GM12874 (cell line): ENCODE measurements at regions not wholly inside any gene's neighbourhood (a gene's known extent, or its start where the extent isn't known, plus 50 kb on each side); places are given as distances from the start of the nearest gene placed in this dataset.

Experiments used
- TF ChIP-seq, protein P1 (sequence below): IDR thresholded peaks from 2 replicates; pipeline ENCODE4 v1.5.1; 2011; ENCODE audit warnings: low read depth, mild to moderate bottlenecking, control low read depth, low read length, moderate library complexity; ENCODE audit not compliant: insufficient read depth

DNA sequence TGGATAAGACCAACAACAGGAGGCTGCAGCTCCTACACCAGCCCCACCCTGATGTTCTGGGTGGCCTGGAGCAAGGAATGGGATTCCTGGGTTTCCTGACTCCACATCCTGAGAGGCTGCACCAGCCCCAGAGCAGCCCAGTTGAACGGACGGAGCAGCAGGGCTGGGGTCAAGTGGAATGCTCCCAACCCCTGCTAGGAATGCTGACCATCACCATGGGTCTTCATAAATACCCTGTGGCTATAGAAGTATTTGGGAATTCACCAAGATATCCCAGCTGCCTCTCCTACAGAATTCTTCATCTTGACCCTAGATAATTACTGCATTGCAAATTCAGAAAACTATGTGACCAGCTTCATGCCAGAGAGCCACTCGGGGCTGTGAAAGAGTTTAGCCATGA lies 180.3 kb downstream of the THBS2 start:
- TF ChIP-seq, protein P1, sequence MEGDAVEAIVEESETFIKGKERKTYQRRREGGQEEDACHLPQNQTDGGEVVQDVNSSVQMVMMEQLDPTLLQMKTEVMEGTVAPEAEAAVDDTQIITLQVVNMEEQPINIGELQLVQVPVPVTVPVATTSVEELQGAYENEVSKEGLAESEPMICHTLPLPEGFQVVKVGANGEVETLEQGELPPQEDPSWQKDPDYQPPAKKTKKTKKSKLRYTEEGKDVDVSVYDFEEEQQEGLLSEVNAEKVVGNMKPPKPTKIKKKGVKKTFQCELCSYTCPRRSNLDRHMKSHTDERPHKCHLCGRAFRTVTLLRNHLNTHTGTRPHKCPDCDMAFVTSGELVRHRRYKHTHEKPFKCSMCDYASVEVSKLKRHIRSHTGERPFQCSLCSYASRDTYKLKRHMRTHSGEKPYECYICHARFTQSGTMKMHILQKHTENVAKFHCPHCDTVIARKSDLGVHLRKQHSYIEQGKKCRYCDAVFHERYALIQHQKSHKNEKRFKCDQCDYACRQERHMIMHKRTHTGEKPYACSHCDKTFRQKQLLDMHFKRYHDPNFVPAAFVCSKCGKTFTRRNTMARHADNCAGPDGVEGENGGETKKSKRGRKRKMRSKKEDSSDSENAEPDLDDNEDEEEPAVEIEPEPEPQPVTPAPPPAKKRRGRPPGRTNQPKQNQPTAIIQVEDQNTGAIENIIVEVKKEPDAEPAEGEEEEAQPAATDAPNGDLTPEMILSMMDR: no peak

DNA sequence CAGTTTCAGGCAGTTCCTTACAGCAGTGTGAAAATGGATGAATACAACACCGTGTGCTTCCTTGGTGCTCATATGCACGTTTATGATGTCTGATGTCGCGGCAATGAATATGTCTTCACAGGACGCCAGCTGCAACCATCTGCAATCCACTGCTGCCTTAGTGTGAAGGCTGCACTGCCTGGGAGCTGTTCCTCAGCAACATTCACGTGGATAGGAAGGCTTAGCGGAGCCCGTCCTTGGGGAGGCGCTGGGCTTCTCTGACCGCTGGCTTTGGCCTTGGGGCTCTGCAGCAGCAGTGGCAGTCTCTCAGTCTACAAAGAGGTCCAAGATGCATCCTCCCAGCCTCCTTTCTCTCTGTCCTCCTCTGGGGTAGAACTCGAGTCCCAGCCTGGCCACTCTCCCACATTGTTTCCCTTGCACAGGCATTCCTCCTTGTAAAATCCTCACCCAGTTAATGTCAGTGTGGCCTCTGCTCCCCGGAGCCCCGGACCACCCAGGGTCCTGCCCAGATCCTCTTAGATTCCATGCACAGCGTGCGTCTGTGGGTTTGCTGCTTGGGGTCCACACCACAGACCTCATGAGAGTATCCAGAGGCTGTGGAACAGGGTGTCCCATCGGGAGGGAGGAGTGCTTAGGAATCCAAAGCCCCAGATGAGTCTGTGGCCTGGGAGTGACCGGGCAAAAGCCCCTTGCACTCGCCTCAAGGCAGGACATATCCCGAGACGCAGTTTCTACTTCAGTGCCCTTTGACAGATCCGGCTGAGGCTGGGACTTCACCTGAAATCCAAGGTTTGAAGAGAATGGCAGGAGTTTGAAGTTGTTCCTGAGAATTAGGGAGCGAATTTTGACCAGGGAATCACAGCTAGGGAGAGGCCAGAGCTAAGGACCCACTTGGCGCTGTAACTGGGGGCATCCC lies 181.3 kb downstream of the THBS2 start:
- TF ChIP-seq, protein P1: no peak

DNA sequence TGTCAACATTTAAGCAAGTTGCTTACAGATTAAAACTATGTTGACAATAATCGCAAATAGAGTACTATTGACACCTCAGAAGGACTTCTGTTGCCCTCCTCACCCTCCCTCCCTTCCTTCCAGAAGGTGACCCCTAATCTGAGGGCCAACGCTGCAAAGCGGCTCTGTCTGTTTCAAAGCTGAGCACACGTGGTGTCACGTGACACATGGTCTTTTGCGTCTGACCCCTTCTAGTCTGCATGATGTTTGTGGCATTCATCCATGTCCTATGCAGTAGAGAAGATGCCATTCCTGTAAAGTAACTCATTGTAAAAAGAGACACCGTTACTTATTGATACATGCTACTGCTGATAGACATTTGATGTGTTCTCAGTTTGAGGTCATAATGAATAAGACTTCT lies 182.3 kb downstream of the THBS2 start:
- TF ChIP-seq, protein P1: no peak

DNA sequence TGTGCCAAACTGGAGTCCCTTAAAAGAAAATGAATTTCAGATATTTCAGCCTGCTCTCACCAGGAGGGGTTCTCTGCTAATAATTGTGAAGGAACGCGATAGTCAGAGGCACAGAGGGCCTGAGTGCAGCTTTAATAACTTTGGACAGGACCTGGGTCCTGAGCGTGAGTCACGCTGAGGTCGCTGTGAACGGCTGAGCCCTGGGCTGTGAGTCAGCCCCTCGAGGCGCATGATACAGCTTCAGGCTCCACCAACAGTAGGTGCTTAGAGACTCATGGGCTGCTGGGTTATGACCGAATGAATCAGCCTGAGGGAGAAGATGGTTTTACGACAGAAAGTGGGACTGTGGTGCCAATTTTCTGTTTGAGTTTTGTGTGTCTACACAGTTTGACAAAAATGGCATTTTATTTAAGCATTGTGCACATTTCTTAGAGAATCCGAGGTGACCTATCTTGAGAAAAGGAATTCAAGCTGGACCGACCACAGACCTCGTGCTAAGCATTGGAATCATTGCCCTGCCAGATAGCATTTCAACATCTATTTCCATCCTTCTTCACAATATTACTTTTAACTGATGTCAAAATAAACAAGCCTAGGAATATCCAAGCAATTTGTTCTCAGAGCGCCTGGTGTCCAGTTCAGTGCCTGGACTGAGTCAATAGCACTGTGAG lies 183.0 kb downstream of the THBS2 start:
- TF ChIP-seq, protein P1: no peak

DNA sequence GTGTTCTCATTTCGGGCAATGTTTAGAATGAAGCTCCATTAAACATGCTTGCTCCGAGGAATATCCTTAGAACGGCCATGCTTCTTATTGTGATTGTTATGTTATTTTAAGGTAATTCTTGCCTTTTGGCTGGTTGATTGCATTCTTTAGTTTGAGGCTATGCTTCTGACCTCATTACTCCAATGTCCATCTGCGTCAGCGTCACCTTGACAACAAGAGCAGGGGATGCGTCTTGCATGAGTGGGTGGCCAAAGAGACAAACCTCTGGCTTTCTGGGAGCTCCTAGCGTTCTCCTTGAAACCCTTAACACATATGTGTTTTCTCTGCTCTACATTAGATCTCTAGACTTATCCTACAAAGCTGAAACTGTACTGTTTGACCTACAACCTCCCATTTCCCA lies 184.3 kb downstream of the THBS2 start:
- TF ChIP-seq, protein P1: no peak

DNA sequence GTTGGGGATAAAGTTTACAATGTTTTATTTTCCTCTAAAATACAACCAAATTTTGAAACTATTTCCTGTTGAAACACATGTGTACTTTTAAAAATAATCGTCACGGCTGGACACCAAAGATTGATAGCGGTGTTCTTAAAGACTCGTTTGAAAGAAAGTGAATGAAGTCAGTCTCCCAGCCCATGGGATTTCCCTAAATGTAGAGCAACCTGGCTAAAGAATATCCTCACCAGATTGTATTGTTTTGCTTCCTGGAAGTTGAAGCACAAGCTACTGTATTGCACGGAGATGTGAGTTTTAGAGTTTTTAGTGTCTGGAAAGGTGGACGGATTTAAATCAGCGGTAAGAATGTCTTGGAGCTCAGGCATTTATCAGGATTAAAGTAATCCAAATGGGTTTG lies 189.5 kb downstream of the THBS2 start:
- TF ChIP-seq, protein P1: no peak

DNA sequence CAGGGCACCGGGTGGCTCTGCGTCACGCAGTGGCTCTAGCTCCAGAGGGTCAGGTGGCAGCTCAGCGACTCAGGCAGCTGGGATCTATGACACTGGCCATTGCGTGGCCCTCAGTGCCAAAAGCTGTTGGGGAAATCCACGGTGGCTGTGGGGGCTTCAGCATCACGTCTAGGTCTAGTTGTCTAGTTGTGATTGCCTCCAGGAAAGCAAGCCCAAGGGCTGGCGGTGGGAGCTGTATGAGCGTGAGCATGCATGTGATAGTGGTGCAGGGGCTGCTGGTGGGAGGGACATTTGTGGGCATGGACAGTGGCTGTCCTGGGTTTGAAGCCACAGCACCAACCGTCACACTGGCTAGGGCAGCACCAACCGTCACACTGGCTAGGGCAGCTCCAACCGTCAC lies 191.4 kb downstream of the THBS2 start:
- TF ChIP-seq, protein P1: no peak
